ENCODE measurements at regions not wholly inside any gene's neighbourhood (a gene's known extent, or its start where the extent isn't known, plus 50 kb on each side); places are given as distances from the start of the nearest gene placed in this dataset.
"Not testable (repeated sequence)": the region's sequence is repeated elsewhere in the genome, so short reads cannot be mapped to it uniquely, and the experiment has no call there.

GRCh38 chr1:214864896-214865688, 217.4 kb upstream of the KCNK2 start:
- no peak for DNase-seq

GRCh38 chr1:214870426-214870825, 212.1 kb upstream of the KCNK2 start:
- DNase-seq, result not testable (repeated sequence)

- no peak for DNase-seq
These were observed 201.6 kb upstream of the KCNK2 start for GRCh38 chr1:214880956-214881355.

- no peak for DNase-seq
These were observed 199.9 kb upstream of the KCNK2 start for GRCh38 chr1:214882616-214883015.

GRCh38 chr1:214895011-214895600, 187.4 kb upstream of the KCNK2 start:
- DNase-seq, result no peak

GRCh38 chr1:214896921-214897320, 185.6 kb upstream of the KCNK2 start:
- no peak for DNase-seq

- no peak for DNase-seq
These were observed 185.0 kb upstream of the KCNK2 start for GRCh38 chr1:214897581-214897980.

GRCh38 chr1:214898161-214898560, 184.4 kb upstream of the KCNK2 start:
- DNase-seq, result no peak

- no peak for DNase-seq
These were observed 183.8 kb upstream of the KCNK2 start for GRCh38 chr1:214898718-214899117.

- DNase-seq, result no peak
These were observed 182.6 kb upstream of the KCNK2 start for GRCh38 chr1:214899908-214900460.

GRCh38 chr1:214900590-214900989, 181.9 kb upstream of the KCNK2 start:
- DNase-seq, result no peak

- no peak for DNase-seq
These were observed 180.8 kb upstream of the KCNK2 start for GRCh38 chr1:214901718-214902117.

- no peak for DNase-seq
These were observed 179.8 kb upstream of the KCNK2 start for GRCh38 chr1:214902636-214903320.

- DNase-seq, result no peak
These were observed 170.4 kb upstream of the KCNK2 start for GRCh38 chr1:214912127-214912526.

- DNase-seq, result no peak
These were observed 168.6 kb upstream of the KCNK2 start for GRCh38 chr1:214913966-214914365.

- DNase-seq, result no peak
These were observed 165.4 kb upstream of the KCNK2 start for GRCh38 chr1:214917081-214917635.

GRCh38 chr1:214918745-214919144, 163.8 kb upstream of the KCNK2 start:
- no peak for DNase-seq

- DNase-seq, result no peak
These were observed 162.2 kb upstream of the KCNK2 start for GRCh38 chr1:214920337-214920736.

GRCh38 chr1:214923278-214923915, 159.1 kb upstream of the KCNK2 start:
- no peak for DNase-seq

- DNase-seq, result no peak
These were observed 154.7 kb upstream of the KCNK2 start for GRCh38 chr1:214927796-214928195.

GRCh38 chr1:214928574-214928973, 154.0 kb upstream of the KCNK2 start:
- no peak for DNase-seq

GRCh38 chr1:214933375-214933774, 149.2 kb upstream of the KCNK2 start:
- no peak for DNase-seq

GRCh38 chr1:214934045-214934444, 148.5 kb upstream of the KCNK2 start:
- no peak for DNase-seq
